HepG2 (cell line): ENCODE measurements at regions not wholly inside any gene's neighbourhood (a gene's known extent, or its start where the extent isn't known, plus 50 kb on each side); places are given as distances from the start of the nearest gene placed in this dataset.
A peak's percentile ranks its signal among the peaks of the same experiment; 100 is the strongest.
"Not testable (repeated sequence)": the region's sequence is repeated elsewhere in the genome, so short reads cannot be mapped to it uniquely, and the experiment has no call there.

Source experiments
- CBFB ChIP-seq: sonication (generic); formaldehyde crosslinking; IDR thresholded peaks from 2 replicates; pipeline ENCODE4 v1.4.0; 2020; ENCODE audit warnings: missing genetic modification reagents
- CREM ChIP-seq, 2 experiments: sonication (generic) in 1 of 2; formaldehyde crosslinking in 1 of 2; IDR thresholded peaks; 2 replicates each; pipeline versions ENCODE4 v1.4.0 to v1.6.1; 2016 to 2020; ENCODE audit warnings: antibody characterized with exemption in 1 of 2, mild to moderate bottlenecking in 1 of 2, missing genetic modification reagents in 1 of 2
- EP300 ChIP-seq, 3 experiments: sonication (generic) in 1 of 3; formaldehyde crosslinking in 1 of 3; IDR thresholded peaks; 2 replicates each; pipeline versions ENCODE4 v1.5.1 to v1.6.1; 2011 to 2020; ENCODE audit warnings: low read depth in 2 of 3, low read length in 2 of 3, borderline replicate concordance in 1 of 3, improper control_type of control experiment in 1 of 3, mild to moderate bottlenecking in 1 of 3, missing genetic modification reagents in 1 of 3, moderate library complexity in 1 of 3
- FOXA1 ChIP-seq, 2 experiments: fragments of 450-650 bp in 1 of 2; sonication (generic) in 1 of 2; formaldehyde crosslinking in 1 of 2; IDR thresholded peaks; 2 replicates each; pipeline versions ENCODE4 v1.4.0 to v1.6.1; 2016 to 2020; ENCODE audit warnings: missing genetic modification reagents in 1 of 2
- FOXA3 ChIP-seq: IDR thresholded peaks from 2 replicates; pipeline ENCODE4 v1.6.1; 2016; ENCODE audit warnings: missing genetic modification reagents, missing compliant biosample characterization
- GATAD2A ChIP-seq: IDR thresholded peaks from 2 replicates; pipeline ENCODE4 v1.6.1; 2016
- MED13 ChIP-seq: sonication (generic); formaldehyde crosslinking; IDR thresholded peaks from 2 replicates; pipeline ENCODE4 v1.5.0; 2020; ENCODE audit warnings: missing genetic modification reagents
- NFIC ChIP-seq: IDR thresholded peaks from 2 replicates; pipeline ENCODE4 v1.6.1; 2012; ENCODE audit warnings: mild to moderate bottlenecking, low read length, inconsistent platforms
- SALL1 ChIP-seq: sonication (generic); formaldehyde crosslinking; IDR thresholded peaks from 2 replicates; pipeline ENCODE4 v1.8.0; 2022; ENCODE audit warnings: mild to moderate bottlenecking, missing genetic modification reagents
- TARDBP ChIP-seq: sonication (generic); formaldehyde crosslinking; IDR thresholded peaks from 2 replicates; pipeline ENCODE4 v1.8.0; 2022; ENCODE audit warnings: mild to moderate bottlenecking, missing genetic modification reagents
- TBX2 ChIP-seq: sonication (generic); formaldehyde crosslinking; IDR thresholded peaks from 2 replicates; pipeline ENCODE4 v1.5.0; 2020; ENCODE audit warnings: missing genetic modification reagents, mild to moderate bottlenecking, borderline replicate concordance
- TCF7L2 ChIP-seq: IDR thresholded peaks from 2 replicates; pipeline ENCODE4 v1.6.1; 2011; ENCODE audit warnings: mild to moderate bottlenecking, low read depth, low read length, moderate library complexity
- ZNF264 ChIP-seq: sonication (generic); formaldehyde crosslinking; IDR thresholded peaks from 2 replicates; pipeline ENCODE4 v1.4.0; 2020; ENCODE audit warnings: missing genetic modification reagents
- TF ChIP-seq, protein P1 (sequence below): sonication (generic); formaldehyde crosslinking; IDR thresholded peaks from 2 replicates; pipeline ENCODE4 v1.4.0; 2020; ENCODE audit warnings: missing genetic modification reagents
- TF ChIP-seq, protein P2 (sequence below): sonication (generic); formaldehyde crosslinking; IDR thresholded peaks from 2 replicates; pipeline ENCODE4 v1.4.0; 2020; ENCODE audit warnings: mild to moderate bottlenecking, missing genetic modification reagents, borderline replicate concordance
- TF ChIP-seq, protein P3 (sequence below): IDR thresholded peaks from 2 replicates; pipeline ENCODE4 v1.4.0; 2020; ENCODE audit warnings: mild to moderate bottlenecking, missing genetic modification reagents
- TF ChIP-seq, protein P4 (sequence below): sonication (generic); formaldehyde crosslinking; IDR thresholded peaks from 2 replicates; pipeline ENCODE4 v1.4.0; 2020; ENCODE audit warnings: missing genetic modification reagents

DNA sequence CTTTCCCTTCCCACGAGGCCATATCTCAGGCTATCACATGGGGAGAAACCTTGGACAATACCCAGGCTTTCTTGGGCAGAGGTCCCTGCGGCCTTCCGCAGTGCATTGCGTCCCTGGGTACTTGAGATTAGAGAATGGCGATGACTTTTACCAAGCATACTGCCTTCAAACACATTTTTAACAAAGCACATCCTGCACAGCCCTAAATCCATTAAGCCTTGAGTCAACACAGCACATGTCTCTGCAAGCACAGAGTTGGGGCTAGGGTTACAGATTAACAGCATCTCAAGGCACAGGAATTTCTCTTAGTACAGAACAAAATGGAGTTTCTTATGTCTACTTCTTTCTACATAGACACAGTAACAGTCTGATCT lies 494.2 kb downstream of the IGSF11 start (continued):
- TF ChIP-seq, protein P1, sequence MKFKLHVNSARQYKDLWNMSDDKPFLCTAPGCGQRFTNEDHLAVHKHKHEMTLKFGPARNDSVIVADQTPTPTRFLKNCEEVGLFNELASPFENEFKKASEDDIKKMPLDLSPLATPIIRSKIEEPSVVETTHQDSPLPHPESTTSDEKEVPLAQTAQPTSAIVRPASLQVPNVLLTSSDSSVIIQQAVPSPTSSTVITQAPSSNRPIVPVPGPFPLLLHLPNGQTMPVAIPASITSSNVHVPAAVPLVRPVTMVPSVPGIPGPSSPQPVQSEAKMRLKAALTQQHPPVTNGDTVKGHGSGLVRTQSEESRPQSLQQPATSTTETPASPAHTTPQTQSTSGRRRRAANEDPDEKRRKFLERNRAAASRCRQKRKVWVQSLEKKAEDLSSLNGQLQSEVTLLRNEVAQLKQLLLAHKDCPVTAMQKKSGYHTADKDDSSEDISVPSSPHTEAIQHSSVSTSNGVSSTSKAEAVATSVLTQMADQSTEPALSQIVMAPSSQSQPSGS (CRISPR knock-in tag): peak; percentile 37; the same call in 1 of the 2 replicates
- peak; percentile 37; the same call in 1 of the 2 replicates for TF ChIP-seq NFIC
- TF ChIP-seq, protein P2, sequence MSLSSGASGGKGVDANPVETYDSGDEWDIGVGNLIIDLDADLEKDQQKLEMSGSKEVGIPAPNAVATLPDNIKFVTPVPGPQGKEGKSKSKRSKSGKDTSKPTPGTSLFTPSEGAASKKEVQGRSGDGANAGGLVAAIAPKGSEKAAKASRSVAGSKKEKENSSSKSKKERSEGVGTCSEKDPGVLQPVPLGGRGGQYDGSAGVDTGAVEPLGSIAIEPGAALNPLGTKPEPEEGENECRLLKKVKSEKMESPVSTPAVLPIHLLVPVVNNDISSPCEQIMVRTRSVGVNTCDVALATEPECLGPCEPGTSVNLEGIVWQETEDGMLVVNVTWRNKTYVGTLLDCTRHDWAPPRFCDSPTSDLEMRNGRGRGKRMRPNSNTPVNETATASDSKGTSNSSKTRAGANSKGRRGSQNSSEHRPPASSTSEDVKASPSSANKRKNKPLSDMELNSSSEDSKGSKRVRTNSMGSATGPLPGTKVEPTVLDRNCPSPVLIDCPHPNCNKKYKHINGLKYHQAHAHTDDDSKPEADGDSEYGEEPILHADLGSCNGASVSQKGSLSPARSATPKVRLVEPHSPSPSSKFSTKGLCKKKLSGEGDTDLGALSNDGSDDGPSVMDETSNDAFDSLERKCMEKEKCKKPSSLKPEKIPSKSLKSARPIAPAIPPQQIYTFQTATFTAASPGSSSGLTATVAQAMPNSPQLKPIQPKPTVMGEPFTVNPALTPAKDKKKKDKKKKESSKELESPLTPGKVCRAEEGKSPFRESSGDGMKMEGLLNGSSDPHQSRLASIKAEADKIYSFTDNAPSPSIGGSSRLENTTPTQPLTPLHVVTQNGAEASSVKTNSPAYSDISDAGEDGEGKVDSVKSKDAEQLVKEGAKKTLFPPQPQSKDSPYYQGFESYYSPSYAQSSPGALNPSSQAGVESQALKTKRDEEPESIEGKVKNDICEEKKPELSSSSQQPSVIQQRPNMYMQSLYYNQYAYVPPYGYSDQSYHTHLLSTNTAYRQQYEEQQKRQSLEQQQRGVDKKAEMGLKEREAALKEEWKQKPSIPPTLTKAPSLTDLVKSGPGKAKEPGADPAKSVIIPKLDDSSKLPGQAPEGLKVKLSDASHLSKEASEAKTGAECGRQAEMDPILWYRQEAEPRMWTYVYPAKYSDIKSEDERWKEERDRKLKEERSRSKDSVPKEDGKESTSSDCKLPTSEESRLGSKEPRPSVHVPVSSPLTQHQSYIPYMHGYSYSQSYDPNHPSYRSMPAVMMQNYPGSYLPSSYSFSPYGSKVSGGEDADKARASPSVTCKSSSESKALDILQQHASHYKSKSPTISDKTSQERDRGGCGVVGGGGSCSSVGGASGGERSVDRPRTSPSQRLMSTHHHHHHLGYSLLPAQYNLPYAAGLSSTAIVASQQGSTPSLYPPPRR: peak; percentile 62; the same call in 1 of the 2 replicates
- TF ChIP-seq, protein P3, sequence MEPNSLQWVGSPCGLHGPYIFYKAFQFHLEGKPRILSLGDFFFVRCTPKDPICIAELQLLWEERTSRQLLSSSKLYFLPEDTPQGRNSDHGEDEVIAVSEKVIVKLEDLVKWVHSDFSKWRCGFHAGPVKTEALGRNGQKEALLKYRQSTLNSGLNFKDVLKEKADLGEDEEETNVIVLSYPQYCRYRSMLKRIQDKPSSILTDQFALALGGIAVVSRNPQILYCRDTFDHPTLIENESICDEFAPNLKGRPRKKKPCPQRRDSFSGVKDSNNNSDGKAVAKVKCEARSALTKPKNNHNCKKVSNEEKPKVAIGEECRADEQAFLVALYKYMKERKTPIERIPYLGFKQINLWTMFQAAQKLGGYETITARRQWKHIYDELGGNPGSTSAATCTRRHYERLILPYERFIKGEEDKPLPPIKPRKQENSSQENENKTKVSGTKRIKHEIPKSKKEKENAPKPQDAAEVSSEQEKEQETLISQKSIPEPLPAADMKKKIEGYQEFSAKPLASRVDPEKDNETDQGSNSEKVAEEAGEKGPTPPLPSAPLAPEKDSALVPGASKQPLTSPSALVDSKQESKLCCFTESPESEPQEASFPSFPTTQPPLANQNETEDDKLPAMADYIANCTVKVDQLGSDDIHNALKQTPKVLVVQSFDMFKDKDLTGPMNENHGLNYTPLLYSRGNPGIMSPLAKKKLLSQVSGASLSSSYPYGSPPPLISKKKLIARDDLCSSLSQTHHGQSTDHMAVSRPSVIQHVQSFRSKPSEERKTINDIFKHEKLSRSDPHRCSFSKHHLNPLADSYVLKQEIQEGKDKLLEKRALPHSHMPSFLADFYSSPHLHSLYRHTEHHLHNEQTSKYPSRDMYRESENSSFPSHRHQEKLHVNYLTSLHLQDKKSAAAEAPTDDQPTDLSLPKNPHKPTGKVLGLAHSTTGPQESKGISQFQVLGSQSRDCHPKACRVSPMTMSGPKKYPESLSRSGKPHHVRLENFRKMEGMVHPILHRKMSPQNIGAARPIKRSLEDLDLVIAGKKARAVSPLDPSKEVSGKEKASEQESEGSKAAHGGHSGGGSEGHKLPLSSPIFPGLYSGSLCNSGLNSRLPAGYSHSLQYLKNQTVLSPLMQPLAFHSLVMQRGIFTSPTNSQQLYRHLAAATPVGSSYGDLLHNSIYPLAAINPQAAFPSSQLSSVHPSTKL: peak; percentile 93
- TF ChIP-seq TCF7L2: 0 out of 2 replicates have a peak, but pooled peaks have one; percentile 59
- peak in 1 of 2 experiments; percentile 76; a peak in 2 of 4 replicates for TF ChIP-seq EP300 (IDR thresholded peaks at IDR 0.05; ENCODE audit: low read depth in 2 of 2, low read length in 2 of 2)
- TF ChIP-seq EP300 (CRISPR knock-in tag; IDR thresholded peaks at IDR 0.05; ENCODE audit: borderline replicate concordance): peak; percentile 87
- peak; percentile 60; the same call in 1 of the 2 replicates for TF ChIP-seq TBX2 (CRISPR knock-in tag)
- 0 out of 2 replicates have a peak, but pooled peaks have one; percentile 15 for TF ChIP-seq CBFB
- TF ChIP-seq FOXA1 (IDR thresholded peaks at IDR 0.05); CREM (CRISPR knock-in tag; IDR thresholded peaks at IDR 0.05): not testable (repeated sequence)
- TF ChIP-seq FOXA1 (CRISPR knock-in tag; IDR thresholded peaks at IDR 0.05): peak; percentile 96
- TF ChIP-seq ZNF264 (CRISPR knock-in tag): peak; percentile 48; the same call in 1 of the 2 replicates
- TF ChIP-seq CREM (IDR thresholded peaks at IDR 0.05): peak; percentile 60
- TF ChIP-seq SALL1 (CRISPR knock-in tag): peak; percentile 14; the same call in 1 of the 2 replicates
- TF ChIP-seq MED13 (CRISPR knock-in tag): 0 out of 2 replicates have a peak, but pooled peaks have one; percentile 21
- peak; percentile 39; the same call in 1 of the 2 replicates for TF ChIP-seq TARDBP (CRISPR knock-in tag)
- peak; percentile 92 for TF ChIP-seq FOXA3
- TF ChIP-seq GATAD2A (CRISPR knock-in tag): peak; percentile 85
- TF ChIP-seq, protein P4, sequence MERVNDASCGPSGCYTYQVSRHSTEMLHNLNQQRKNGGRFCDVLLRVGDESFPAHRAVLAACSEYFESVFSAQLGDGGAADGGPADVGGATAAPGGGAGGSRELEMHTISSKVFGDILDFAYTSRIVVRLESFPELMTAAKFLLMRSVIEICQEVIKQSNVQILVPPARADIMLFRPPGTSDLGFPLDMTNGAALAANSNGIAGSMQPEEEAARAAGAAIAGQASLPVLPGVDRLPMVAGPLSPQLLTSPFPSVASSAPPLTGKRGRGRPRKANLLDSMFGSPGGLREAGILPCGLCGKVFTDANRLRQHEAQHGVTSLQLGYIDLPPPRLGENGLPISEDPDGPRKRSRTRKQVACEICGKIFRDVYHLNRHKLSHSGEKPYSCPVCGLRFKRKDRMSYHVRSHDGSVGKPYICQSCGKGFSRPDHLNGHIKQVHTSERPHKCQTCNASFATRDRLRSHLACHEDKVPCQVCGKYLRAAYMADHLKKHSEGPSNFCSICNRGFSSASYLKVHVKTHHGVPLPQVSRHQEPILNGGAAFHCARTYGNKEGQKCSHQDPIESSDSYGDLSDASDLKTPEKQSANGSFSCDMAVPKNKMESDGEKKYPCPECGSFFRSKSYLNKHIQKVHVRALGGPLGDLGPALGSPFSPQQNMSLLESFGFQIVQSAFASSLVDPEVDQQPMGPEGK (CRISPR knock-in tag): peak; percentile 42; the same call in 1 of the 2 replicates
